Endothelial cell (in vitro differentiated cells): ENCODE measurements at regions not wholly inside any gene's neighbourhood (a gene's known extent, or its start where the extent isn't known, plus 50 kb on each side); places are given as distances from the start of the nearest gene placed in this dataset.

Experiments
- DNase-seq: peaks from one replicate; pipeline ENCODE4 v3.0.0; 2021; ENCODE audit warnings: low spot score
- H3K27ac Mint-ChIP-seq: one replicate; pipeline ENCODE4 v1.8.0; 2021; ENCODE audit warnings: mixed read lengths, inconsistent platforms; ENCODE audit not compliant: unreplicated experiment
- H3K27me3 Mint-ChIP-seq: one replicate; pipeline ENCODE4 v1.8.0; 2021; ENCODE audit warnings: mild to moderate bottlenecking, moderate library complexity, mixed read lengths, inconsistent platforms; ENCODE audit not compliant: unreplicated experiment
- H3K36me3 Mint-ChIP-seq: one replicate; pipeline ENCODE4 v1.8.0; 2021; ENCODE audit warnings: mild to moderate bottlenecking, low read depth, mixed read lengths, inconsistent platforms; ENCODE audit not compliant: unreplicated experiment
- H3K4me1 Mint-ChIP-seq: one replicate; pipeline ENCODE4 v1.8.0; 2021; ENCODE audit warnings: mild to moderate bottlenecking, mixed read lengths, inconsistent platforms; ENCODE audit not compliant: unreplicated experiment
- H3K4me3 Mint-ChIP-seq: one replicate; pipeline ENCODE4 v1.8.0; 2021; ENCODE audit warnings: mild to moderate bottlenecking, mixed read lengths, inconsistent platforms; ENCODE audit not compliant: unreplicated experiment
- H3K9me3 Mint-ChIP-seq: one replicate; pipeline ENCODE4 v1.8.0; 2021; ENCODE audit warnings: mixed read lengths, inconsistent platforms; ENCODE audit not compliant: unreplicated experiment
- TF ChIP-seq, protein P1 (sequence below): fragments of 200-600 bp; sonication (generic); IDR thresholded peaks from one replicate; pipeline ENCODE4 v1.5.0; 2021; ENCODE audit warnings: antibody characterized with exemption; ENCODE audit not compliant: unreplicated experiment

DNA sequence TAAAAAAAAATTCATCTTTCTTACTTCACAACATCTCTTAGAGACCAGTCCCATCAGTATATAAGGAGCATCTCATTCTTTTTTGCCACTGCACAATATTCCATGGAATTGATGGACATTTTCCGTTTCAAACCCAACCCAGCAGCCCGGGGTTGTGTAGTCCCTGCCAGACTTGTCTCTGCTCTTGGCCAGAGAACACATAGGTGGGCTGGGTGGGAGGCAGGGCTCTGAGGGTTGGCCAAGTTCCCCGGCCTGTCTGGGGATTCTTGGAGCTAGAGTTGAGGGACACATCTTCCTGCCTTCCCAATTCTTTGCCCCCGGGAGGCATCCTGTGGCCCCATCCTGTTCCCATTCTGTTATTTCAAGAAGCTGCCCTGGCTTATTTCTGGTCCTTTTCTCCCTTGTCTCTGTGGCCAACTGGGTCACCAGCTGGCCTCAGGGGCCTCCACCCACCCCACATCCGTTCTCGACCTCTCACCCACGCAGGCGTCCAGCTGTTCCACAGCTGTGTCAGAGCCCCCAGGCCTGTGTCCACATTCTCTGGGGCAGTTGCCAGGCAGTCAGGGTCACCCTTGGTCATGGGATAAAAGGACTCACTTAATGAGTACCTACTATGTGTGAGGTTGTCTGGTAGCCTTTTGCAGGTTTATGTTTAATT lies 52.0 kb upstream of the CCDC63 start:
- Mint-ChIP-seq H3K4me3 (no peak overlapping the region), H3K4me1 (peaks cover 23% of the 10 kb centered on the region), H3K36me3 (no peaks in the 10 kb centered on the region), H3K9me3 (no peaks in the 10 kb centered on the region), H3K27ac (no peak overlapping the region), H3K27me3 (no peaks in the 10 kb centered on the region)
- TF ChIP-seq, protein P1, sequence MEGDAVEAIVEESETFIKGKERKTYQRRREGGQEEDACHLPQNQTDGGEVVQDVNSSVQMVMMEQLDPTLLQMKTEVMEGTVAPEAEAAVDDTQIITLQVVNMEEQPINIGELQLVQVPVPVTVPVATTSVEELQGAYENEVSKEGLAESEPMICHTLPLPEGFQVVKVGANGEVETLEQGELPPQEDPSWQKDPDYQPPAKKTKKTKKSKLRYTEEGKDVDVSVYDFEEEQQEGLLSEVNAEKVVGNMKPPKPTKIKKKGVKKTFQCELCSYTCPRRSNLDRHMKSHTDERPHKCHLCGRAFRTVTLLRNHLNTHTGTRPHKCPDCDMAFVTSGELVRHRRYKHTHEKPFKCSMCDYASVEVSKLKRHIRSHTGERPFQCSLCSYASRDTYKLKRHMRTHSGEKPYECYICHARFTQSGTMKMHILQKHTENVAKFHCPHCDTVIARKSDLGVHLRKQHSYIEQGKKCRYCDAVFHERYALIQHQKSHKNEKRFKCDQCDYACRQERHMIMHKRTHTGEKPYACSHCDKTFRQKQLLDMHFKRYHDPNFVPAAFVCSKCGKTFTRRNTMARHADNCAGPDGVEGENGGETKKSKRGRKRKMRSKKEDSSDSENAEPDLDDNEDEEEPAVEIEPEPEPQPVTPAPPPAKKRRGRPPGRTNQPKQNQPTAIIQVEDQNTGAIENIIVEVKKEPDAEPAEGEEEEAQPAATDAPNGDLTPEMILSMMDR = no peak
- no peak for DNase-seq

DNA sequence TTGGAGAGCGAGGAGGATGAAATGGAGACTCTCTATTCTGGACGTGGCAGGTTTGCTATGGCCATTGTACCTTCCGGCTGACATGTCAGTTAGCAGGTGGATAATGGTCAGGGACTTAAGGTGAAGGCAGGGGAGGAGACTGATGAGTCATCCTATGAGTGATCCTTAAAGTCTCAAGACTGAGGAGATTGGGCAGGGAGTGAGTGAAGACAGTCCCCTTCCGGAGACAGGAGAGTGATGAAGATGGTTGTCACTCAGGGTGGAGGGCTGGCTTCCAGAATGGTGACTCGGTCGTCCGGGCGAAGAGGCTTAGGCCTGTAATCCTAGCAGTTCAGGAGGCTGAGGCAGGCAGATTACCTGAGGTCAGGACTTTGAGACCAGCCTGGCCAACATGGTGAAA lies 49.8 kb upstream of the CCDC63 start:
- H3K27ac Mint-ChIP-seq = peak overlapping the region; percentile 10
- H3K4me3 Mint-ChIP-seq = no peak overlapping the region
- H3K27me3 Mint-ChIP-seq = no peaks in the 10 kb centered on the region
- H3K4me1 Mint-ChIP-seq = peaks cover 12% of the 10 kb centered on the region
- no peaks in the 10 kb centered on the region for H3K9me3 Mint-ChIP-seq
- DNase-seq = no peak
- peaks cover 3% of the 10 kb centered on the region for H3K36me3 Mint-ChIP-seq
- TF ChIP-seq, protein P1 = no peak
